Endothelial cell of umbilical vein (primary cell): ENCODE measurements at regions not wholly inside any gene's neighbourhood (a gene's known extent, or its start where the extent isn't known, plus 50 kb on each side); places are given as distances from the start of the nearest gene placed in this dataset.

Source experiments
- BruUV-seq: library from RNA; stranded (reverse); fragments of 400-500 nt; replicated peaks from 2 replicates; lab custom pipeline; 2021; lab: Mats Ljungman, UMichigan
- CTCF ChIA-PET: fragments of 300-600, 350-600 bp; sonication (Branson Sonifier 250); formaldehyde crosslinking; loops from one replicate; lab custom pipeline; 2021; ENCODE audit warnings: antibody characterized with exemption, inconsistent platforms; lab: Charles Lee
- POLR2A ChIA-PET: fragments of 300-600, 350-600 bp; sonication (Branson Sonifier 250); formaldehyde crosslinking; loops from one replicate; lab custom pipeline; 2021; ENCODE audit warnings: antibody characterized with exemption, inconsistent platforms; lab: Charles Lee
- DNase-seq: peaks from one replicate; pipeline ENCODE4 v3.0.0-alpha.2; 2011; ENCODE audit warnings: low read depth, low spot score
- FAIRE-seq: peaks from 2 replicates; lab custom pipeline; 2011; peaks lifted over from hg19 to GRCh38; lab: Jason Lieb, UNC
- H2AFZ ChIP-seq: 2 replicates; pipeline ENCODE4 v1.6.0; 2012; ENCODE audit warnings: low read depth, low read length, control low read depth, inconsistent platforms
- H3K27ac ChIP-seq: 2 replicates; pipeline ENCODE4 v1.5.1; 2011; ENCODE audit warnings: low read depth, mild to moderate bottlenecking, control low read depth, low read length, moderate library complexity; ENCODE audit not compliant: insufficient read depth
- H3K27me3 ChIP-seq, 2 experiments: 2 replicates each; pipeline versions ENCODE4 v1.6.0 to v1.6.1; 2011; ENCODE audit warnings: low read length in 2 of 2, mixed read lengths in 1 of 2; ENCODE audit not compliant: control insufficient read depth in 2 of 2, insufficient read depth in 2 of 2
- H3K36me3 ChIP-seq, 2 experiments: 2 replicates in 1 of 2; 3 replicates in 1 of 2; pipeline ENCODE4 v1.5.1; 2011; ENCODE audit warnings: low read length in 2 of 2, mild to moderate bottlenecking in 1 of 2, moderate library complexity in 1 of 2; ENCODE audit not compliant: control insufficient read depth in 2 of 2, insufficient read depth in 2 of 2; ENCODE audit errors: extremely low read depth in 1 of 2
- H3K4me1 ChIP-seq: 3 replicates; pipeline ENCODE4 v1.5.1; 2011; ENCODE audit warnings: mild to moderate bottlenecking, low read length; ENCODE audit not compliant: control insufficient read depth, insufficient read depth; ENCODE audit errors: extremely low read depth
- H3K4me2 ChIP-seq: 2 replicates; pipeline ENCODE4 v1.6.1; 2011; ENCODE audit warnings: low read length, control low read depth, mixed read lengths; ENCODE audit not compliant: insufficient read depth
- H3K4me3 ChIP-seq, 3 experiments: fragments of 200-600 bp in 1 of 3; sonication (generic), shearing (Covaris generic) in 1 of 3; replicated peaks in 1 of 3; 2 replicates each; pipeline ENCODE4 v1.5.1; 2011 to 2016; ENCODE audit warnings: control low read depth in 3 of 3, low read length in 3 of 3, mild to moderate bottlenecking in 2 of 3, inconsistent platforms in 1 of 3, low read depth in 1 of 3, moderate library complexity in 1 of 3; ENCODE audit not compliant: insufficient read depth in 1 of 3
- H3K79me2 ChIP-seq: 2 replicates; pipeline ENCODE4 v1.6.0; 2012; ENCODE audit warnings: low read length, inconsistent platforms; ENCODE audit not compliant: control insufficient read depth, insufficient read depth
- H3K9ac ChIP-seq: replicated peaks from 2 replicates; pipeline ENCODE3; 2011; ENCODE audit warnings: low read length, control low read depth; ENCODE audit not compliant: insufficient read depth; ENCODE audit errors: extremely low read depth
- H3K9me1 ChIP-seq: replicated peaks from 3 replicates; pipeline ENCODE4 v1.6.0; 2011; ENCODE audit warnings: mild to moderate bottlenecking, low read length; ENCODE audit not compliant: control insufficient read depth, insufficient read depth; ENCODE audit errors: extremely low read depth
- H3K9me3 ChIP-seq: replicated peaks from 2 replicates; pipeline ENCODE4 v1.5.1; 2012; ENCODE audit warnings: low read length, inconsistent platforms; ENCODE audit not compliant: control insufficient read depth, insufficient read depth
- H4K20me1 ChIP-seq: replicated peaks from 2 replicates; pipeline ENCODE3; 2011; ENCODE audit warnings: mild to moderate bottlenecking, low read length; ENCODE audit not compliant: control insufficient read depth, insufficient read depth; ENCODE audit errors: extremely low read depth
- EZH2 ChIP-seq: IDR thresholded peaks from 2 replicates; pipeline ENCODE4 v1.6.1; 2012; ENCODE audit warnings: borderline replicate concordance, low read depth, mild to moderate bottlenecking, moderate library complexity, low read length, inconsistent platforms; ENCODE audit not compliant: severe bottlenecking
- FOS ChIP-seq: IDR thresholded peaks from 2 replicates; pipeline ENCODE4 v1.6.1; 2011; ENCODE audit warnings: mild to moderate bottlenecking, low read length, moderate library complexity, borderline replicate concordance; ENCODE audit not compliant: insufficient read depth
- GATA2 ChIP-seq: IDR thresholded peaks from 2 replicates; pipeline ENCODE4 v1.7.0; 2011; ENCODE audit warnings: low read depth, mild to moderate bottlenecking, moderate library complexity, mixed read lengths, low read length; ENCODE audit not compliant: insufficient read length, insufficient read depth
- JUN ChIP-seq: IDR thresholded peaks from 2 replicates; pipeline ENCODE4 v1.6.1; 2011; ENCODE audit warnings: borderline replicate concordance, low read depth; ENCODE audit not compliant: insufficient read length, insufficient read depth
- MYC ChIP-seq: IDR thresholded peaks from one replicate; pipeline ENCODE4 v1.6.1; 2011; ENCODE audit warnings: mild to moderate bottlenecking, low read depth, low read length
- POLR2A ChIP-seq: IDR thresholded peaks from 2 replicates; pipeline ENCODE4 v1.6.1; 2012; ENCODE audit warnings: low read depth, mild to moderate bottlenecking, control low read depth, low read length
- POLR2AphosphoS5 ChIP-seq: IDR thresholded peaks from 2 replicates; pipeline ENCODE4 v1.6.1; 2012; ENCODE audit warnings: low read depth, mild to moderate bottlenecking, control low read depth, low read length, moderate library complexity; ENCODE audit not compliant: insufficient read depth
- dilution Hi-C: fragments of 300-500 bp; cut with MboI; formaldehyde crosslinking; loops from one replicate; pipeline ENCODE4 v1.15.0; 2019; ENCODE audit warnings: low sequenced_read_pairs; ENCODE audit not compliant: extremely low pct_ligation_motif_present
- intact Hi-C: fragments of 100-400 bp; cut with micrococcal nuclease; formaldehyde crosslinking; loops from one replicate; pipeline ENCODE4 v1.10.0; 2022
- TF ChIP-seq, protein P1 (sequence below): IDR thresholded peaks from 2 replicates; pipeline ENCODE4 v1.6.1; 2011; ENCODE audit not compliant: insufficient read depth, insufficient read length
- TF ChIP-seq, protein P2 (sequence below), 2 donors: IDR thresholded peaks; 1 replicate in 1 of 2; 2 replicates in 1 of 2; pipeline ENCODE4 v1.5.1; 2011; ENCODE audit warnings: low read length in 2 of 2, mild to moderate bottlenecking in 2 of 2, moderate library complexity in 2 of 2, control low read depth in 1 of 2, inconsistent platforms in 1 of 2, low read depth in 1 of 2; ENCODE audit not compliant: insufficient read depth in 1 of 2; ENCODE audit errors: extremely low read depth in 1 of 2

DNA sequence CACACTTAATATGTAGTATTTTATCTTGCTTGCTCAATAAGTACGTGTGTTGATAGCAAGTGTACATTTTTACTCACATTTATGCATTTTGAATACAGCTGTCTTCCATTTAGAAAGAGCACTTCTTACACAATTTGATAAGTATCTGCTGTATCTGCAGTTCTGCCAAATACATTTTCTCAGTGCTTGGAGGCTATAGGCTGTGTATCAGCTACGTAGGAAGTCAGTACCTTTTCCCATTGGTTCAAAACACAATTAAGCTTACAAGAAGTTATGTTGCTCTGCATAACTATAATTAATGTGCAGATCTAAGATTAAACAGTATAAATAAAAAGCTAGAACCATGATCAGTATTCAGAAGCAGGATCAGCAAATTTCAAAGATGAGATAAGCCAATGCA is 503.6 kb upstream of the SMIM21 start:
- H3K9ac ChIP-seq = no peak overlapping the region
- no peak for TF ChIP-seq MYC
- TF ChIP-seq GATA2 = no peak
- TF ChIP-seq FOS = no peak
- no peak for TF ChIP-seq POLR2A
- intact Hi-C loops (no loop called here), dilution Hi-C loops (no loop called here)
- H3K4me3 ChIP-seq = no peak overlapping the region
- H3K27me3 ChIP-seq = no peaks in the 10 kb centered on the region
- H3K9me1 ChIP-seq = no peaks in the 10 kb centered on the region
- no peak overlapping the region for H3K27ac ChIP-seq
- no peak for FAIRE-seq
- ChIA-PET POLR2A (no interaction called here), CTCF (no interaction called here)
- no peak overlapping the region for H3K4me2 ChIP-seq
- H4K20me1 ChIP-seq = no peaks in the 10 kb centered on the region
- H3K9me3 ChIP-seq = peaks cover 11% of the 10 kb centered on the region
- H3K36me3 ChIP-seq = no peaks in the 10 kb centered on the region
- no TSS peak for BruUV-seq
- H3K4me1 ChIP-seq = no peaks in the 10 kb centered on the region
- no peak overlapping the region for H2AFZ ChIP-seq
- DNase-seq = no peak
- no peaks in the 10 kb centered on the region for H3K79me2 ChIP-seq

DNA sequence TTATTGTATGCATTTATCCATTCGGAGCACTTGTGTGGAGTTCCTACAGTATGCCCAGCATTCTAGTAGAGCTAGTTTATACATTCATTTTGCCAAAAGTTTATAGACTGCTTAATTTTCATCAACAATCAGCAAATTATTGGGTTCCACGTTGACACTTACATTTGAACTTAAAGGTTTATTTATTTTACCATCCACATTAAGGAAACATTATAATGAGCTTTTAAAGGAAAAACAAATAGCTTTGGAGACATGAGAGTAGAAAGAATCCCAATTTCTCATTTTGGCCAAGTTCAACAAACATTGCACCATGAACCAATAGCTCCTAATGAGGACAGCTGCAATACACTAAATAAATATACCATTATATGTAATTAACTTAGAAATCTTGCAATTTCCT is 501.2 kb upstream of the SMIM21 start:
- no peaks in the 10 kb centered on the region for H3K79me2 ChIP-seq
- H3K9ac ChIP-seq = no peak overlapping the region
- H2AFZ ChIP-seq = no peak overlapping the region
- H3K27me3 ChIP-seq = no peaks in the 10 kb centered on the region
- FAIRE-seq = no peak
- dilution Hi-C loops = no loop called here
- H3K4me2 ChIP-seq = no peak overlapping the region
- TF ChIP-seq GATA2 (no peak), POLR2A (no peak), FOS (no peak), EZH2 (no peak), POLR2AphosphoS5 (no peak), JUN (no peak), MYC (no peak)
- TF ChIP-seq, protein P1, sequence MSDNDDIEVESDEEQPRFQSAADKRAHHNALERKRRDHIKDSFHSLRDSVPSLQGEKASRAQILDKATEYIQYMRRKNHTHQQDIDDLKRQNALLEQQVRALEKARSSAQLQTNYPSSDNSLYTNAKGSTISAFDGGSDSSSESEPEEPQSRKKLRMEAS = no peak
- TF ChIP-seq, protein P2, sequence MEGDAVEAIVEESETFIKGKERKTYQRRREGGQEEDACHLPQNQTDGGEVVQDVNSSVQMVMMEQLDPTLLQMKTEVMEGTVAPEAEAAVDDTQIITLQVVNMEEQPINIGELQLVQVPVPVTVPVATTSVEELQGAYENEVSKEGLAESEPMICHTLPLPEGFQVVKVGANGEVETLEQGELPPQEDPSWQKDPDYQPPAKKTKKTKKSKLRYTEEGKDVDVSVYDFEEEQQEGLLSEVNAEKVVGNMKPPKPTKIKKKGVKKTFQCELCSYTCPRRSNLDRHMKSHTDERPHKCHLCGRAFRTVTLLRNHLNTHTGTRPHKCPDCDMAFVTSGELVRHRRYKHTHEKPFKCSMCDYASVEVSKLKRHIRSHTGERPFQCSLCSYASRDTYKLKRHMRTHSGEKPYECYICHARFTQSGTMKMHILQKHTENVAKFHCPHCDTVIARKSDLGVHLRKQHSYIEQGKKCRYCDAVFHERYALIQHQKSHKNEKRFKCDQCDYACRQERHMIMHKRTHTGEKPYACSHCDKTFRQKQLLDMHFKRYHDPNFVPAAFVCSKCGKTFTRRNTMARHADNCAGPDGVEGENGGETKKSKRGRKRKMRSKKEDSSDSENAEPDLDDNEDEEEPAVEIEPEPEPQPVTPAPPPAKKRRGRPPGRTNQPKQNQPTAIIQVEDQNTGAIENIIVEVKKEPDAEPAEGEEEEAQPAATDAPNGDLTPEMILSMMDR (IDR thresholded peaks at IDR 0.05; ENCODE audit: extremely low read depth in 1 of 2, insufficient read depth in 1 of 2, low read depth in 1 of 2, low read length in 2 of 2) = no peak
- DNase-seq = no peak
- ChIA-PET CTCF (no interaction called here), POLR2A (no interaction called here)
- H3K9me1 ChIP-seq = no peaks in the 10 kb centered on the region
- intact Hi-C loops = no loop called here
- H3K4me1 ChIP-seq = no peaks in the 10 kb centered on the region
- no TSS peak for BruUV-seq
- peaks cover 7% of the 10 kb centered on the region for H3K9me3 ChIP-seq
- no peaks in the 10 kb centered on the region for H4K20me1 ChIP-seq
- no peak overlapping the region for H3K27ac ChIP-seq
- no peaks in the 10 kb centered on the region for H3K36me3 ChIP-seq
- no peak overlapping the region for H3K4me3 ChIP-seq
